GM21619 (cell line): ENCODE measurements at regions not wholly inside any gene's neighbourhood (a gene's known extent, or its start where the extent isn't known, plus 50 kb on each side); places are given as distances from the start of the nearest gene placed in this dataset.

Experiments
- ATAC-seq: cut with Tn5 transposase; IDR thresholded peaks from one replicate; pipeline ENCODE4 v1.9.1; 2021; ENCODE audit not compliant: unreplicated experiment

DNA sequence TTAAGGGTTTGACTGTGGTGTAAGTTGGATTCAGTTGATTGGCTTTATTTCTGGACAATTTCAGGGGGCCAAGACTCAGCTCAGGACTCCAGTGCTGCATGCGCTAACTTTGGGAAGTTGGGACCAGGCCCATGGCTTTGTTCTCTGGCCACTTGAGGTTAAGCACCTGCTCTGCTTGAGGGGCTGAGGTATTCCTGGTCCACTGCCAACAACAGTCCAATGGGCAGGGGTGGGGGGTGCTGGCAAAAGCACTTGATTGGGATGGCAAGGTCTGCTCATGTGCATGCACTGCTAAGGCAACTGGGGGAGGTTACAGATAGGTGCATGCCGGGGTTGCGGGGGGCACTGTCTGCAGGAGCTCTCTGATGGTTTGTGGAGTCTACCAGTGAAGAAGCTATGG is 52.6 kb upstream of the ASB17 start:
- ATAC-seq: no peak

DNA sequence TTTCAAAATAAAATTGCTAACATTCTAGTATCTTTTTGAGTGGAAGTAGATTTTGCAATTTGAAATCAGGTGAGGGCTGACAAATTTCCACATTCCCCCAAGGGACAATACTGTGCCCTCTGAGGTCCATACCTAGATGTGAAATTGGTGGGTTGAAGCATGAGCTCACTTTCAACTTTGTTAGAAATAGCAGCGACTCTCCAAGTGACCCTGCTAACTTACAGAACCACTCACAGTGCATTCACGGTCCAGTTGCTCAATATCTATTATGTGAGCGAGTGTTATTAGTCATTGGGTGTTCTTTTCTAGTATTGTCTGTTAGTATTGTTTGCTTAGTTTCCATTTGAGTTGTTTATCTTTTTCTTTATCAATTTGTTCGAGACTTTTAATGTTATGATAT is 53.6 kb upstream of the ASB17 start:
- peak; percentile 71 for ATAC-seq

DNA sequence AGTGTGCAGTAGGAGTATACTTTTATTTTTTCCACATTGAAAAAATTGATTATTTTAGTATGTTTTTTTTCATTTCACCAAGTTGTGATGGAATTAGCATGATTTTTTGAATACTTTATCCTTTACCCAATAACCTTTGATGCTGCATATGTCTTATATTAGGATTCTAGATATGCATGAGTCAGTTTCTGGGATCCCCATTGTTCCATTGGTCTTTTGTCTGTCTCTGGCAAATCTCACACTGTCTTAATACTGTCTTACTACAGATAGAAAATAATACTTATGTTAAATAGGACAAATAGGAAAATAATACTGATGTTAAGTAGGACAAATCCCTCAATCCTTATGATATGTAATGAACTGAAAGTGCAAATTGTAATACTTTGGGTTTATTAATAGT is 54.3 kb upstream of the ASB17 start:
- no peak for ATAC-seq

DNA sequence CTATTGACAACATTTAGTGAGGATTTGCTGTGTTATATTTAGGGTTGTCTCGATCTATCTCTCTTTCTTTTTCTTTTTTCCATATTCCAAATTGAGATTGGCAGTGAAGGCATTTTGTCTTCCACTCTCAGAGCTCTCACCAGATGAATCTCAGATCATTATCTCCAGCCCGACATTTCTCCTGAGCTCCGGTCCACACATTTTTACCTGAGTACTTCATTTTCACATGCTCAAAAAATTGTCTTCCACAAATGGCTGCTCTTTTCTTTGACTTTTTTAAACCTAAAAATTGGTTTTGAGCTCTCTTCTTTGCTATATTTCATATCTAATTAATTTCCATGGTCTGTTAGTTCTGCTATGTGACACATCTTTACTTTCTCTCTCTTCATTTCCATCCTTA is 56.9 kb upstream of the ASB17 start:
- ATAC-seq: no peak

DNA sequence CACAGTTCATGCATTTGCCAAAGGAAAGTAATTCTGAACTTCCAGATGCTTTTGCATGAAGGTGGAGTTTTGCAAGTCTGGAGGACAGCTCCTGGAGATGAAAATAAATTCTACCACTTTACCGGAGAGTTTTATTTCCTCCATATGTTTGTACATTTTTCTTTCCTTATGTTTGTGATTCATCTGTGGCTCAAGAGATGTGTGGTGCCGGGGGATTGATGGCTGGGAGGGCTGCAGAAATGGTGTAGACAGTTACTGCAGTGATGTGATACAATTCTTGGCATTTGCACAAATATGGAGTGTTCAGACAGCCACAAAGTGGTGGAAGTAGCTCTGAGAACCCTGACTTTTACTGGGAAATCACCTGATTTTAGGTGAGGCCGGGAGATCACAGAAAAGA is 58.5 kb upstream of the ASB17 start:
- no peak for ATAC-seq

DNA sequence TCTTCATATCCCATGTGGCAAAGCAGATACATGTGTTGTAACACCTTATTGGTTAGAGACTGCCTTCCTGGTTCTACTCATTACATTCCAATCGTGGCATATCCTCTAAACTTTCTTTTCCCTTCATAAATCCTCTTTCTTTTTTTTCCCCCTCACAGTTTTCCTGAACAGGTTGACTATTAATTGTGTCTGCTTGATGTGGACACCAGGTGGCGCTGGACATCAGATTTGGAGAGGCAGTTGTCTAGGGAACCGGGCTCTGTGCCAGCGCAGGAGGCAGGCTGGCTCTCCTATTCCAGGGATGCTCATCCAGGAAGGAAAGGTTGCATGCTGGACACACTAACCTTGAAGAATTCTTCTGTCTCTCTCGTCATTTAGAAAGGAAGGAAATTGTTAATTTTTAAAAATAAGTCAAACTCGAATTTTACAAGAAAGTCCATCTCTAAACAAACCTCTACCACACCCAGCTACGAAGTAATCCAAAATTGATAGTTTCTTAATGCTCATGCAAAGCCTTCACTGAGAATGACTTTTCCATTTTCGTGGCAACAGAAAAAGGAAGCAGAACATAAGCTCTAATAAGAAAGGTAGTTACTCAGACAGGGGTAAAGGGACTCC is 59.4 kb upstream of the ASB17 start:
- peak; percentile 88 for ATAC-seq

DNA sequence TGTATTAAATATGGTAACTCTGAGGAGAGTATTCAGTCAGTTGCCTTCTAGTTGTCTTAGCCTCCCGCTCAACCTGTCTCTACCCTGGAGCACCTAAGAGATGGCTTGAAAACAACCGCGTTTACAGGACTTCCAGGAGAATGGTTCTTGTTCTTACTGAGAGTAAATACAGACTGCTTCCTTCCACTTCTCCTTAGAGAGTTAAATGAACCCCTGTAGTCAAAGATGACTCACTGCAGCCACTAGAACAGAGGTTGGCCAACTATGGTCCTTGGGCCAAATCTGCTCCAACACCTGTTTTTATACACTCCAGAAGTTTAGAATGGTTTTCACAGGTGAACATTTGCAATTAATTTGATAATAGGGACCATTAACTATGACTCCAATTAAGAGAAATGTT is 60.1 kb upstream of the ASB17 start:
- no peak for ATAC-seq

DNA sequence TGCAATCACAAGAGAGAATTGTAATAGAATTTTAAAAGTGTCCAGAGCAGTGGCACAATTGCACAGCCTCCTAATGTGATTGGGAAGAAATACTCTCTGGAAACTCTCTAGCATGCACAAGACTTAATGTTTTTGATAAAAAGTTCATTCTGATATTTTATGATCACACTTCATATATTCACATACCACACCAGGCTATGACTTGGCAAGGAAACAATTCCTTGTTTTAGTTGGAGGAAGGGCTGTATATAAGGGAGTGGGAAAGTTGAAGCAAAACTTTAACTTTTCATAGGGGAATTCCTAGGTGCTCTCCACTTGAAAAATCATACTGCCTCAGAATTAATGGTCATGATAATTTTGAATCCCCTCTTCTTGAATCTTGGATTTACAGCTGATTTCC is 61.5 kb upstream of the ASB17 start:
- no peak for ATAC-seq

DNA sequence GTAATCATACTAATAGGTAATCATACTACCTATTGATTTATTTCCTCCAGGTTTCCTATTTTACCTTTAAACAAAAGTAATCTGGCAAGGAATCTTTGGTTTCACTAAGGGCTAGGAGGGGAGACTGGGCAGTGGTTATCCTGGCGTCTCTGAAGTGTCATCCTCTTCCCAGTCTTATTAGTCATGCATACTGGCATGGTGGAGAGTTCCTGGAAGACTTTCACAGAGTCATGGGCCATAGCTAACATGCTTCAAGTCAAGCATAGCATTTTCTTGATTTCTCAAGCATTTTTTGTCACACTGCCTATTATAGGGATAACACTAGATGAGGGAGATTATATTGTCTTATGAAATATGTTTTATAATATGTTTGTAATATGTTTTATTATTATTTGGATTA is 64.0 kb upstream of the ASB17 start:
- ATAC-seq: no peak

DNA sequence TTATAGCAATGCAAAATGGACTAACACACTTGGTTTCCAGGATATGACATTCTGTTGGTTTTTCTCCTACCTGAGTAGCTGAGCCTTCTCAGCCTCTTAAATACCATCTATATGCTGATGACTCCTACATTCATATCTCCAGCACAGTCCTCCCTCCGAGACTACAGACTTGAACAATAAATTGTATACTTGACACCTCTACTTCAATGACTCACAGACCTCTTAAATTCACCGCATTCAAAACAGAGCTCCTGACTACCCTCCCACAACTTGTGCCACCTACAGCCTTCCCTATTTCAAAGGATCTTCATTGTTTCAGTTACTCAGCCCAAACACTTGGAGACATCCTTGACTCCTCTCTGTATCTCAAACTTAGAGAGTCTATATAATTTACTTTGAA is 66.8 kb upstream of the ASB17 start:
- ATAC-seq: no peak

DNA sequence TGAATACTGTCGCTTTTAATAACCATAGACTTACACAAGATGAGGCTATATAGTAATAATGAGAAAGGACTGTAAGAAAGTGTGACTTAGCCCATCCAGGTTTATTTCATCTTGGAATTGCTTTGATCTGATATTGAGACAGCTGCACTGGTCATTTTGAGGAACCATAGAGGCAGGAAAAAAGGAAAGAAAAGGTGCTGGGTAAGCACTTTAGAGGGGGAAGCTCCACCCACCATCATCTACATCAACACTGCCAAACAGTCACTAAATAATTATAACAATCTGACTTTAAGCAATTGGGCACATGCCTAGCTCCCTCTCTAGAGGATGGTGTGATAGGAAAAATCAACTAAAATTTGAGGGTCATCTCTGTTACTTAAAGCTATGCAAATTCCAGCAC is 70.6 kb upstream of the ST6GALNAC3 start:
- no peak for ATAC-seq

DNA sequence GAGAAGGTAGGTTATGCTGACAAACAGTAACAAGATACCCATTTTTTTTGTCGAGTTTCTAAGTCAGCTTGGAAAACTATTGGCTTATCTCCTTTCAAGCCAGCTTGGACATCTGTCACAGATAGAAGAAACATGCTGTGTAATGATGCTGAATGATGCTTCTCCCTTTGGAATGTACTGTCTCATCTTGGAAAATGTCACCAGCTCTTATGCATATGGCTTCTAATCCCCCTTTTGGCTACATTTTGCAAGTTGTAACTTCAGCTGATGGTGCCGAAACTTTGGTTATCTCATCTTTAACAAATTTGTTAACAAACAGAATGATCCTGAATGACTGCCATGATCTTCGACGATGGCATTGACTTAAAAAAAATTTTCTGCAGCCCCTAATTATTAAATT is 68.8 kb upstream of the ST6GALNAC3 start:
- no peak for ATAC-seq

DNA sequence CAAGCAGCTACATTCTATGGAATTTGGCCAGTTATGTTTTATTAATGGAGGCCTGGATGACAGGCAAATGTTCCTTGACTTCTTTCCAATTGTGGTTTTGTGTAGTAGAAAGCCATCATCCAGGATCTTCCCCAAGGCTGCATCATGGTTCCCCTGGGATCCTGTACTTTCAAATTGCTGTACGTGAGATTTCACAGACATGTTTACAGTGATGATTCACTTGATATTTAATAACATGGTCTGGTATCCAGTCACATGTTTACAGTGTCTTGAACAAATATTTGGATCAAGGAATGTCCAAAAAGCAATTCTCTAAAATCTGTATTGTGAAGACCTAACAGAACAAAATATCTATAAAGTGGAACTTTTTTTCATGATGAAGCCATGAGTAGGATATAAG is 68.3 kb upstream of the ST6GALNAC3 start:
- ATAC-seq: no peak

DNA sequence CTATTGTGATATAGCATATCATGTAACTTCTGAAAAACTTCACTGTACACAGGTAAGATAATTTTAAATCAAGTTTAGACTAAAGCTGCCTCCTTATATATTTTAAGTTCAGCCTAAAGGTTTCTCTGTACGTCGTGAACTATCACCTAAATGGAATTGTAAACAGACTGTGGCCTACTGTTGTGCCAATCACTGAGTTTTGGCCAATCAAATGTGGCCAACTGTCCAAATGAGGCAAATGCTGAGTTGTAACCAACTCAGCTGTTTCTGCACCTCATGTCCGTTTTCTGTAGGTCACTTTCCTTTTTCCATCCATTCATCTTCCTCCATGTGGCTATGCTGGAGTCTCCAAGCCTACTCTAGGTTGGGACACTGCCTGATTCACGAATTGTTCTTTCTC is 63.7 kb upstream of the ST6GALNAC3 start:
- no peak for ATAC-seq

DNA sequence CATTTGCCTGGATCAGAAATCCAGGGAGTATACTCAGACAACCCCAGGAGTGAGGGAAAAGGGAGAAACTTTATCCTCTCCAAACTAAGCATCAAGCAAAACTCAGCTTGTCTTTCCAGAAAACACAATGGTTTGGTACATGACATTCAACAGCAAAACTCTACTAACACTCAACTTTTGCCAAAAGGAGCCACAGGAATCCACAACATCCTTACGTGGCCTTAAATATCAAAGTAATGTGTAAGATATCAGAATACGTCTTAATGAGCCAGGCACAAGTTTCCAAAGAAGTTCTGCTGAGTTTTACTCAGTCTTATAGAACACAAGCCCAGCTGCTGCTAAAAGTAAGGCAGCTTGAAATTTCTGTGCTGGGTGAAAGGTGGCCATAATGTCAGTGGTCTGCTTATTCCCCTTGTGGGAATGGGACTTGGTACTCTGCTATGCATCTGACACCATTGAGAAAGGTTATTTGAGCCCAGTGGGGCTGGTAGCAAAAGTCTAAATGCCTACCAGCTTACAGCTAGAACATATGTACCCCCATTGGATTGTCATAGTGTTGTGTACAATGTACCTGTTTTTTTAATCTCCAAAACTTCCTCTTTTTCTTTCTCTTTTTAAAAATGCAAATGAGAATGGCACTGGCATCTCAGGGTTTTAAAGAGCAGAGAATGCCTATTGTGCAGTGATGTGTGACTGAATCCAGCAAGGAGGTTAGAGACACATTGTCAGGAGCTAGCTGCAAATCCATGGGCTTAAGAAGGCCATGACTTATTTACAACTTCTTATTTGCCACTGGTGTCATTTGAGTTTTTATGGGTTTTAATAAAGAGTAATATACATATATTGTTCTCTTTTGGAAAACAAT is 62.0 kb upstream of the ST6GALNAC3 start:
- ATAC-seq: no peak

DNA sequence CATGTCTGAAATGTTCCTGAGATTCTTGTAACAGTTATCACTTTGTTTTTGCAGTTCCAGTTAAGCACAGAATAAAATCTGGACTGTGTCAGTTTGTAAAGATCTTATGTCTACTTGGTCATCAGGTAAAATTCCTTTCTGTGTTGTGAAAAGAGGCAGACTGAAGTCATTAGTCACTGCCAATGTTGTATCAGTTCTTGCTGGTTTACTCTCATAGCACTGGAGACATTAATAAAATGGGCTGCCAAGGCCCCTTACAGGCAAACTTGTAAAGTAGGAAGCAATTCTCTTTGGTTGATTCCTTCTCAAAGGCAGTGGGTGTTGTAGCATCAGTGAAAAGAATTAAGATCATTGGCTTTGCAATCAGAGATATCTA is 61.4 kb upstream of the ST6GALNAC3 start:
- ATAC-seq: no peak

DNA sequence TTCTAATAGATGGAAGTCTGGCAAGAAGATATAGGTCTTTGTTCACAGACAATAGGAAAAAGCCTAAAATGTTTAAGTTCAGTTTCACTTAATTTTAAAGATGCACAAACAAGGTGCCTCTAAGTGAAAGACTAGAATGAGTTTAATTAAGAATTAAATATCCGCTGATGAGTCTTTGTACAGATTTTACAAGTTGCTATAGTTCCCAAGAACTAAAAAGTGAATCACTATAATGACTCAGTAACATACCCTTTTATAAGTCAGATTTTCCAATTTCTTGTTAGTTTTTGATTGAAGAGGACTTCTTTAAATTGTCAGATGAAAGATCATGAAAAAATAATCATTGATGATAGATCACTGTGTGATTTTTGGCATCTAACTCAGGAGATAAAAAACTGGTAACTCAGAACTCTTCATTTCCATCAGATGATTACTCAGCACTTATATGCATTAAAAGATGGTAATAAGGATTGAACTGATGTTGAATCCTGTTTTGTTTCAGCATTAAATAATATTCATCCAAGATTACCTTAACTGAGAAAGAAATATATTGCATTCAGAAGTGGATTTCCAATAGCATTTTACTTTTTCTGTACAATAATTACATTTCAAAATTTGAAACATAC is 59.0 kb upstream of the ST6GALNAC3 start:
- no peak for ATAC-seq

DNA sequence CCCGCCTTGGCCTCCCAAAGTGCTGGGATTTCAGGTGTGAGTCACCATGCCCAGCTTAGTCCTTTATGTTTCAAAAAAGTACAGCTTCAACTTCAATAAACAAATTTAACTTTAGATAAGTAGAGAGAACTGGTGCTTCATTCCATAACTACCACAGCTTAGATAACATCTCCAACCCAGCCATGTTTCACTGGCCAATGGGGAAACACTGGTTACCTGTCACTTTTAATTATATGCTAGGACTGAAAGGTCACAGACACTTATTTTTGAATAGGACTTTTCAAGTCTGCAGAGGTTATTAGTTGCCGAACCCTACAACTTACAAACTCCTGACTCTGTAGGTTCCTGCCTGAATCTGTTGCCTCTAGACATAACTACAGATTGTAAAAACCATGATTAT is 56.5 kb upstream of the ST6GALNAC3 start:
- no peak for ATAC-seq

DNA sequence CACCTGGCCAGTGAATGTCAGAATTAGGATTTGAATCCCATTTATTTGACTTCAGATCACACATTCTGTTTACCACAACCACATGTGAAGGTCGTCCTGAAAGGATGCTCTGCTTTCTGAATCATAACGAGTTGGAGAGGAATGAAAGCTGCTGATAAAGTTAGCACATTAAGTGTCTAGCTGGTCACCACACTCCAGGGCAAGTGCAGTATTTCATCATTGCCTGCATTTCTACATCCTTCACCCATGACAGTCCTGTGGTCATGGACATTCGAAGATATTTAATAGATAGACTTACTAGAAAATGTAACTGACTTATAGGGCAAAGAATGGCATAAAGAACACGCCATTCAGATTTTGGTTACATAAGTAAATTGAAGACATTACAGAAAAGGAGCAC is 52.7 kb upstream of the ST6GALNAC3 start:
- no peak for ATAC-seq

DNA sequence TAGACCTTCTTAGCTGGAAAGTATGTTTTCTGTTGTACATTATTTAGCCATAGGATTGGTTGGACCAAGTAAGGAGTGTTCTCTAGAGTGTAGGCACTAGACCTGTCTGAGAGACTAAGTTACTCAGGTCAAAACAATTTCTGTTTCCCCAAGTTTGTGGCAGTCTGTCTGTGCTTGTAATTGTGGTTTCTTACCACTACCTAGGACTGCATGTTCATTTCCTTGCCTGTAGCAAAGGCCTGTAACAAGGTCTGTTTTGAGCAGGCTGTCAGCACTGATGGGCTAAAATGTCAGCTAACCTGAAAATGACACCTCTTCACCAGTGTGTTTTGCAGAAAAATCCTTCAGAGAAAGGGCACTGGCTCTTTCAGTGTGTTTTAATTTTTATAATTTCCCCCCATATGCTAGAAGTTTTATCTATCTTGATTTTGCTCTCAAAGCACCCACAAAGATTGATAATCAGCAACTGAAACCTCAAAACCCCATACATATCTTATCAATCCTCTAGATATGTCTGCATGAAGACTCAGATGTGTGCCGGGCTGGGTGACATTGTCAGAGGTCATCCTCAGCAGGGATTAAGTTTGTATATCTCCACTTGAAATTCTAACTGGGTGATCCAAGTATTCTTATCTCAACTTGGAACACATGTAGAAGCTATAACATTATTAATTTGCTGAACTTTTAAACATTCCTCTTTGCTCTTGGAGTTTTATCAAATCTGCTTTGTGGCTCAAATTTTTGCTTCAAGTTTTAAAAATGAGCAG is 50.7 kb upstream of the ST6GALNAC3 start:
- no peak for ATAC-seq
